Hindlimb muscle (tissue), 1 donor: ENCODE measurements at regions not wholly inside any gene's neighbourhood (a gene's known extent, or its start where the extent isn't known, plus 50 kb on each side); places are given as distances from the start of the nearest gene placed in this dataset.

Experiments used
- DNase-seq: peaks from one replicate; pipeline ENCODE4 v3.0.0-alpha.2; 2013

DNA sequence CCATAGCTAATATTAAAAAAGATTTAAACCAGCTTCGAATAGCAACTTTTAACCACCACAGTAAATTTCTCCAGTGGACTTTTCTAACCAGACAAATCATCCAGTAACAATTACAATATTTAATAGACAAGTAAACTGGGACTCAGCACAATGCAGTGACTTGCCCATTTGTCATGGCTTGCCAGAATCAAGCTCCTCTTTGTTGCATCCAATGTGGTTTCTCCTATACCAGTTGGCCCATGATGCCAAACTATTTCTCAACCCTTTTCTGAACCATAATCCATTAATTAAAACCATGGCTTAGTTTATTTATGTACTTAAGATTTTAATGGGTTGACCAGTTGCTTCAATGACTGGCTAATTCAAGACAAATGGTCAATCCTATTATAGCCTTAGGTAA lies 64.4 kb downstream of the DIO2 start:
- DNase-seq: no peak

DNA sequence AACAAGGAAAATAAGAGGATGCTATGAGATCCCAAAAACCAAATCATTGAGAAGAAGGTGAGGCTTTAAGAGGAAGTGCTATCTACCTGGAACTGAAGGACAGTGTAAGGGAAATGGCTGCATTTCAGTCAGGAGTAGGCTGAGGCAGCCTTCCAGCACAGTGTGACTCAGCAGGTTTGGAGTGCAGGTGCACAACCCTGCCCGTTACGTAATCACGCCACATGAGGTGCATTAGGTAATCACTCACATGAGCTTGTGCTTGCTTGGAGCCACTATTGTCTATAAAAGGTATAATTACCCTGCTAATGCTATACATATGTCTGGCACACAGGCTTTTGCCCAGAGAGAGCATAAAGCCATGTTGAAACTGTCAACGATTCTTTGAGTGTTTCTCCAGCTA lies 74.9 kb downstream of the DIO2 start:
- no peak for DNase-seq

DNA sequence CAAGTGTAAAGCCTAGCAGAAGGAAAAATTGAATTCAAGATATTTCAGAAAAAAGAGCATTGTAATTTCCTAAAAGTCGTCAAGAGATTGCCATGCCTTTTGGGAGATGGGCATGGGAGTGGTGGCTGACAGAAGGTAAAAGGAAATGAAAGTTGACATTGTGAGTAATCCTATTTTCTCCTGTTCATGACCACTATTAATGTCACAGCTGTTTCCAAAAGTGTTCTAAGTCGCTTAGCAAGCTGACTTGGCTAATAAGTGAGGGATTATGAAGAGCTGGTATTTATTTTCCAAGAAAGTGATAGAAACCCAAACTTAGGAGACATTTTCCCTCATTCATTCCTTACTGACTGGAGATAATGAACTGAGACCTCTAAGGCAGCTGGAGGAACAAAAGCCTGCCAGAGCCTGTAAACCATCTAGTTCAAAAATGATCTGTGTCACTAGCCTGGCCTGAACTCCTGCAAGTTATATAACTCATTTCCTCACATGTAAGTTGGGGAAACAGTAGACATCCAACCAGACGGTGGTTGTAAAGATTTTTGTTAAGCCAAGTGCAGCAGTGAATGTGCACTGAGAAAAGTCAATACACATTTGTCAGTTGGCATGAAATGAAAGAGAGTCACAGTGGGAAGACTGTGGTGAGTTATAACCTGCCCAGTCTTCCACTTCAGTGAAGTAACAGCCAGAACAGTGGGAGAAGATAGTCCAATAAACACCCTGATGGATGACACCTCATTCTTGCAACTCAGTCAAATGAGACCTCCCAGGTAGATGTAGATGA lies 75.8 kb downstream of the DIO2 start:
- no peak for DNase-seq

DNA sequence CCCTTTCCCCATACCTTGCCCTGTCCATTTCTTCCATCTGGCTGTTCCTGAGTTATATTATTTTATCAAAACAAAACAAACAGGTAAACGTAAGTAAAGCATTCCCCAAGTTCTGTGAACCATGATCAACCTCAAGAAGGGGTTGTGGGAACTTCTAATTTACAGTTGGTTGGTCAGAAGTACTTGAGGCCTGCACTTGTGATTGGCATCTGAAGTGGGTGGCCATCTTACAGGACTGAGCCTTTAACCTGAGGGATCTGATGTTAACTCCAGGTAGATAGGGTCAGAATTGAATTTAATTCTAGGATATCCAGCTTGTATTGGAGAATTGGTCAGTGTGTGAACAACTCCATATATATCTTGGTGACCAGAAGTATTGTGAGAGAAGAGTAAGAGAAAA lies 77.0 kb downstream of the DIO2 start:
- DNase-seq: no peak

DNA sequence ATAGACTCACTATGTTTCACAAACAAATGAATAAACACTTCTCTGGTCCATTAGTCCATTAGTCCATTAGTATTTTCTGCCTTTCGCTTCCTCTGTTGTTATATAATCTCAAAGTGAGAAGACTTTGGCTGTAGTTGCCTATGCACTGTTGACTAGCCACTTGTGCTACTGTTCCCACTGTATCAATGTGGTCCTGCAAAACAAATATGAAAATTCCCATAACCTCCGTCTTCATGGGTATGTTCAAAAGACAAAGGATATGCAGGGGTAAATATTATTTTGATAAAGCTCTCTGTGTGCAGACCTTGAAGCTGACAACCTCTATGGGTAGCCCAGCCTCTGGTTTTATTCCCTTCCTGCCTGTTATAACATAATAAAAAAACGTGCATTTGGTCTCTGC lies 77.8 kb downstream of the DIO2 start:
- no peak for DNase-seq

DNA sequence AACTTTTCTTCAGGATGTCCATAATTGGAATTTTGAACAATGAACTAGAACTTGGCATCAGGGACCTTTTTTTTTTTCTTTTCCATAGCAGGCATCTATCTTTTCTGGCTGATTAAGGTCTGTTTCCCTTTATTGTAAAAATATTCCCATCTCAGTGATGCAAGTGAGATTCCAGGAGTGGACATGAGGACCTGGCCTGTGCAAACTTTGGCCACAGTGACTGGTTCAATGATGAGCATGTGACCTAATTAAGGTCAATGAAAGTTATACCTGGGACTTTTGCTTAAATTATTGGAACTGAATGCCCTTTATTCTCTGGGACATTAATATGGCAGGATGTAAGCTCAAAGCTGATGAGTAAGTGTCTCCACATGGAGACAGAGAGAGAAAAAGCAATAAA lies 83.8 kb downstream of the DIO2 start:
- no peak for DNase-seq

DNA sequence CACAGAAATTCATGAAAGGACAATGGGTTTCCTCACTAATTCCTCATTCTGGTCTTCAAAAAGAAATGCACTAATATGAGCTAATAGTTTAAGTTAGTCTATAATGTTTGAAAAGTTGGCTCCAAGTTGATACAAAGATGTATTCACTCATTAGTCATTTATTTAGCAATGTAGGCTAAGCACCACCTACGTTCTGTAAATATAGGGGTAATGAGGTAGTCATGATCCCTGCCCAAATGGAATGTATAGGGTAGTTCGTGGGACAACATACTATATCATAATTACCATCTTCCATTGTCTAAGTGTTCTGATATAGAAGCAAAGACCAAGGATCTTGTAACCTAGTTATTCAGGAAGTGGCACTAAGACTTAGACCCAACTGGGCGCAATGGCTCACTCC lies 86.5 kb downstream of the DIO2 start:
- no peak for DNase-seq

DNA sequence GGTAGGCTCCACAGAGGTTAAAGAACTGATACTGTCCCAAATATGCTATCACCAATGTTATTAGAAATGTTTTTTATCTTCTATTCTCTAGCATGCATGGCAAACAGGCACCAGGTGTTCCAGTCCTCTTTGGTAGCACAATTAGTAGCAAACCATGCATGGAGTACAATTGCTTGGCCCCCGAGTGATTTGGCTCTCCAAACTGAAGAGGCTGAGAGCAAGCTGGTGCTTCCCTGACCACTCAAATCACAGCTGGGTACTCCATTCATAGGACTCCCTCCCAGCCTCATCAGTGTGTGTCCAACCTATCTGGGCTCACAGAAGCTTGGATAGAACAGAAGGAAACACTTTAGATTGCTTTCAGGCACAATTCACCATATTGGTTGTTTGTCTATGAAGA lies 93.4 kb downstream of the DIO2 start:
- no peak for DNase-seq

DNA sequence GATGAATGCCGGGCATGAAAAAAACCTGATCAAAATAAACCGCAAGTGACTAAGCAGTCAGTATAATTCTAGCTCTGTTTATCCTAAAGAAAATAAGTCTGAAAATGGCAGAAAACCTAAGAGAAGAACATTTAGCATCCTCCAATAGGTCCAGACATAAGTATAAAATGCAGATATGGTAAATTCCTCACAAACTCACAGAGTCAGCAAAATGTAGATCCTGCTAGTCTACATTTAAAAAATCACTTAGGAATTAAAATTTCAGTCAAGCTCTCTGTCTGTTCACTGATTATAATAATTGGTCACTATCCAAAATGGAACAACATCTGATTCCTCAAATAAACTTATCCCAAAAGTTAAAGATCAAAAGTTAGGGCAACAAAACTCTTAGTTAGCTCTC lies 95.1 kb downstream of the DIO2 start:
- no peak for DNase-seq

DNA sequence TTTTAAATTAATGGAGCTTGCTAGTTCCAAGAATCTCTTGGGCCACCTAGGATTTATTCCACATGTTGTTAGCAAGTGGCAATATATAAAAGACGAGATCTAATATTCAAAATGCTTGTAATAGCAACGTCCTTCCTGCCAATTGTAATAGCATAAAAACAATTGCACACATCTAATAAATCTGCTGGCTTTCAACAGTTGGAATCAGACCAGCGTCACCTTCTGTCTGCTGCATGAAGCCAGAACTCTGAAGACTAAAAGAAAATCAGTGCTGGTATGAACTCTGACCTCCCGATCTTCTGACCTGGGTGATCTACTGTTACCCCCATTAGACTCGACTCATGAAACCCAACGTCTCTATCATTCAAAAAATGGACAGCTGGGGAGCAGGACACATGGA lies 100.6 kb downstream of the DIO2 start:
- DNase-seq: no peak

DNA sequence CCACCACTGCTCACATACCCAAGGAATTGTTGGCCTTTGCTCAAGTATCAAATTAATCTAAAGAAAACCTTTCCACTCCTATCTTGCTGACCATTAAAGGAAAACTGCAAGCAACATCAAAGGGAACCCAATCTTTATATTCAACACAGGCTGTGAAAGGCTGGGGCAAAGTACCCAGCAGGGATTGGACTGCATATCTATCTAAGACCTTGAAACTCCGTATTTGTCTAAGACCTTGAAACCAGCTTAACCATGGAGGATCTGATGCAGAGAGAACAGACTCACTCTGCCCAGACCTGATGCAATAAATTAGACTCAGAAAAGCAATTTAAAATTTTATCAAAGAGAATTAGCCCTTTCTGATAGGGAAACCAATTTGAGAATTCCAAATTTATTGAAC lies 102.2 kb downstream of the DIO2 start:
- DNase-seq: no peak

DNA sequence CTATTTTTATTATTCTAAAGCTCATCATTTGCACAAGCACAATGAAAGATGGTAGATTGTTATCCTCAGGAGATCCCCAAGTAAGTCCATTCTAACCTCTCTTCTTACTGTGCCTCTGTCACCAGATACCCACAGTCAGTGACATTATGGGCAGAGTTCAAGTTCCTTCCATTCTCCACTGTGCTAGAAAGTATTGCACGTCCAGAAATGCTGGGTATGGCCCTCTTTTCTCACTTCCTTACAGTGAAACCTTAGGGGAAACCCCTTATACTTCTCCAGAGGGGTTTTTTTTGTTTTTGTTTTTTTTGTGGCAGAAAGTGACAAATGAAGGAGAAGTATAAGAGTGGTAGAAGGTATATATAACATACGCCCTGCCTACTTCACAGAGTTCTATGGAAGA lies 102.9 kb downstream of the DIO2 start:
- DNase-seq: no peak

DNA sequence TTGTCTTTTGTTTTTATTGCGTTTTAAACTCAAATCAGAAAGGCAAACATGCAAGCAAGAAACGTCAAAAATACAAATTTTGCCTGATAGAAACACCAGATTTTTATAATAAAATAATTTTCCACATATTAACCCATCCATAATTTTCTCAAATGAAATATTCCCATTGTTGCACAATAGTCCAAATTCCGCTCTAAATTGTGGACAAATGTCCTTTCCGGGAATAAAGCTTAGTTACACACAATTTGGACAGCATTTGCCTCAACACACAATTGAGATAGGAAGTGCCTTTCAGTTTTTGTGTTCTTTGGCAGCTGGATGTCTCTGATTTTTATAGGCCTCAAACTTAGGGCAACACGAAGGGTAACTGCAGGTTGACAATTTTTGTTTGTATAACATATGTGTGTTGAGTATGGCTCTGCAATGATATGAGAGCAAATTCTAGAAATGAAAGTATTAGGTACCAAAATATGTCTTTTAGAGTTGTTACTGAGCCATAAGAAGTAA lies 105.8 kb downstream of the DIO2 start:
- no peak for DNase-seq

DNA sequence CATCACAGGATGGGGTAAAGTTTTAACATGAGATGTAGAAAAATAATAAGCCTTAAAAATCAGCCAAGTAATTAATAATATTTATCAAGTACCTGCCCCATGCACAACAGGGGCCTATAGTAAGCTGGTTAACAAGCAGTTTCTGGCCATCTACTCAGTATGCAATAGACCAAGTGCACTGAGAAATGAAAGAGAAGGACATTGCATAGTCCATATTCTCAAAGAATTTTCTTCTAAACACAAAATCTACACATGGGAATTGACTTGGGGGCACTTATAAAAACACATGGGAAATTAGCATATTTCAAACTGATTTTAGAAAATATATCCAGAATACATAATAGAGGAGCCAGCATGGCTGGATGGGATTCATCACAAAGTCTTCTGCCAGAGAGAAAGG lies 109.5 kb downstream of the DIO2 start:
- DNase-seq: no peak

DNA sequence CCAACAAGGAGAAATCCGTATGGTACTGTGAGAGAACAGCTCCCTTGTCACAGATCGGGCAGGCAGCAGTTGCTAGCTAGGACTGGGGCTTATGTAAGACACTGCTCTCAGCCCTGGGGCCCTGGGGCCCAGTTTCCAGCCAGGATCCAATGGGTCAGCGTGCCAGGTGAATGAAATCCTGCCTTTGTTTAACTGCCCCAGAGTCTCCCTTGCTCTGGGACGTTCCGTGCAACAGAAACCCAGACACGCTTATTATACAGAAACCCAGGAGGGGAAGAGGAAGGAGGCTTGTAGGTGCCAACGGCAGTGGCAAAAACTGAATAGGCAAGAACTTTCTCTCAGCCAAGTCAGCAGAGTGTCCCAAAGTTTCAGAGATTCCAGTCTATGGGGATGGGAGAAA lies 110.6 kb downstream of the DIO2 start:
- no peak for DNase-seq

DNA sequence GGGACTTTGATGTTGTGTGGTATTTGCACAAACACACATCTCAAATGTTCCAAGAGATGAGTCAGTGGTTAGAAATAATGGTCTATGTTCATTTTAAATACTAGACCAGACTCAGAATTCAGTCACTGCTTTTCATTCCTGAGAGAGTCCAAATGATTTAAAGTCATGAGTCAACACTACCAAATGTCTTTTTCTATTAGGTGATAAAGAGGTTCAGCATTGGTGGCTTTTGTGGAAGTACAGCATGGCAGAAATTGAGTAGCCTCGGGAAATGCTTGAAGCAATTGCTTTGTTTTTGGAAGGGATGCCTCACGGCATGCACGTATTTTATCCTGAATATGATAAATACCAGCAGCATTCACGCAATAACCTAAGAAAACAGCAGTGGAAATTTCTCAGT lies 115.7 kb downstream of the DIO2 start:
- no peak for DNase-seq

DNA sequence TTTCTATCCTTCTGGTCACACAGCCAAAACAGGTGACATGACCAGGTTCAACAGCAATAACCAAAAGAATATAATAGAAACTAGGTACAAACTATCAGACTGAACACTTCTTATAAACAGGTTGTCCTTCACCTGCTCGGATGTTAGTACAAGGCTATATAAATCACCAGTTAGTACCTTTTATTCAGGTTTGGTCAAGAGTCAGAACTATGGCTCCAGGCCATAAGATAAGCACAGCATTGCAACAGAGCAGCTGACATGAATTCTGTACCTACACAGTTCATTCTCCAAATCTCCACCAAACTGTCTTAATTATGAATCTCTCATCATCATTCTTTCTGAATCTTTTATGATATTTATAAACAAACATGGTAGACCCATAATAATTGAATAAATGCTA lies 123.9 kb downstream of the DIO2 start:
- no peak for DNase-seq

DNA sequence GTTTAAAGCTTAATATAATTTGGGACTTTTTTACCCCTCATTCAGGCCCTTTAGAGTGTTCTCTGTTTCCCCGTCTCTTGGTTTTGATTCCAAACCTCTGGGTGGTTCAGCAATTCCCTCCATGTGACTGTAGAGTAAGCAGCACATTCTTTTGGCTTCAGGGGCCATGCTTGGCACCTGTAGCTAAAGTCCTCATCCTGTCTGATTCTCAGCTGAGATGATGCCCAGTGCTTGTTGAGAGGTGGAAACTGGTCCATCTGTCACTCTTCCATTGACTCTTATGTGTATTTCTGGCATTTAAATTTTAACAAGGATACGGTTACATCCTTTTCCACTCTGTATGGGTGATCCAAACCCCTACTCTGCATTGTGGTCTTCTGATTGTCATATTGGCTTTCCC lies 127.1 kb downstream of the DIO2 start:
- no peak for DNase-seq

DNA sequence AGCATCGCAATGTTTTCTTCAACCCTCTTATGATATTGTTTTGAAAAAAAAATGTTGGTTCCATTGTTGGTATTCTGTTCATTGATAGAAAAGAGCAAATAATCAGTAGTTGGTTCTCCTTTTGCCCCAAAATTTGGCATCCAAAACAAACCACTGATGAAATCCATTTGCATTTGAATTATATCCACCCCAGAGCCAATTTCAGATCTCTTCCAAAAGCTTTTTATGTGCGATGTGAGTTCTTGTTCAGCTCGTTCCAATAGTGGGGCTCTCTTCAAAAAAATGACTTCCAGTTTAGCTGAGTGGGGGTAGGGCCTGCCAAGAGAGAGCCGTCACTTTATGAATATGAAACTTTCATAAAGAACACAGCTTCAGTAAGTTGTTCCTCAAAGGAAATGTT lies 130.7 kb downstream of the DIO2 start:
- DNase-seq: no peak

DNA sequence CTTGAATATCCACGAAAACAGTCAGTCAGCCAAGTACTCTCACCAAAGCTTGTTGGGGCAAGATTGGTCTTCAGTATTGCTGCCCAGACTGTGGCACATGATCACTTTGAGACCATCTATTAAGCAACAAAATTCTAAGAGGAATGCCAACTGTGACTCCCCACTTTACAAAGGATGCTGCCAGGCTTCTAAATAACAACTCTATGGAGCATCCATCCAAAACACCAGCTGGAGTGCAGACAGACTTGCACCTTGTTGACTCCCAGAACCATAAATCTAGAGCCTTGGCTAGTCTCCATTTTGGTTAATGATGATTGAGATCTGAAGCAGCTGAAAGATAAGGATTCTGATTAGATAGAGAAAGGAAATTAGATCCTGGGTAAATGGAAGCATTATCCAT lies 132.8 kb downstream of the DIO2 start:
- no peak for DNase-seq

DNA sequence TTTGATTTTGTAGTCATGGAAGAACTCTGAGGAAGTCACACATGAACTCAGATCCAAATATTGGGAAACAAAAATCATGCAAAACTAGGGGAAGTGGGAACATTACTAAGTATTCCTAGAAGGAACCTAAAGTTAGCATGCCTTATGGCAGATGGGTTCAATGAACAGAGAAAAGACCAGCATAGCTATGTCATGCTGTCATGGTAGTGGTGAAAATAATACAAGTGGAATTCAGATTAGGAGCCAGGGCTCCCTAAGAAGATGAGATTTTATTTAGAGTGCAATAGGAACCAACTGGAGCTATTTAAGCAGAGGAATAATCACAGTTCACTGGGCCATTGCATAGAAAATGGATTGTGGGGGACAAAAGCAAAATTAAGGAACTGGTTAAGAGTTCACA lies 134.0 kb downstream of the DIO2 start:
- DNase-seq: no peak

DNA sequence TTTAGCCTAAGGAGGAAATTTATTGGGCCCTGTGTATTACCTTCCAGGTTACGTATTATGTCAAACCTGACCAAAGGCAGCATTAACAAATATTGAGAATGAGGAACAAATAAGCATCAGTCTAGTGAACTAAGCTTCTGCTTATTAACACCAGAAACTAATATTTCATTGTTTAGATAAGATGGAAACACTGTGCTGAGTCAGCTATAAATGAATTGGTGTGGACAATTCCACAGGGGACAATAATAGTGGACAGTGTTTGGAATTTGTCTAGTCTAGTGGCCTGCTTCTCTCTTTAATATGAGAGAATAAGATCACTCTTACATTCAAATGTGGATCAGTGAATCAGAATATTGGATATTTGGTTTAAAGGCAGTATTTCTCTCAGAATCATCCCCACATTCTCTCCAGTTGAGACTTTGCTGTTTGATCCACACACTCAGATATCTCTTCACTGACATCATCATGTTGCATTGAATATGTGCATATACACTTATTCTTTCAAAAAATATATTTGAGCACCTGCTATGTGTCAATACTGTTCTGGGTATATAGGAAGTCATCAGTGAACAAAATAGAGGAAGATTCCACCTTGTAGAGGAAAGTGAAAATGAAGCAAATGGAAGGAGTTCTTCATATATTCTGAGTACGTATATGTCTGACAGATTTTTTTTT lies 136.3 kb downstream of the DIO2 start:
- DNase-seq: no peak

DNA sequence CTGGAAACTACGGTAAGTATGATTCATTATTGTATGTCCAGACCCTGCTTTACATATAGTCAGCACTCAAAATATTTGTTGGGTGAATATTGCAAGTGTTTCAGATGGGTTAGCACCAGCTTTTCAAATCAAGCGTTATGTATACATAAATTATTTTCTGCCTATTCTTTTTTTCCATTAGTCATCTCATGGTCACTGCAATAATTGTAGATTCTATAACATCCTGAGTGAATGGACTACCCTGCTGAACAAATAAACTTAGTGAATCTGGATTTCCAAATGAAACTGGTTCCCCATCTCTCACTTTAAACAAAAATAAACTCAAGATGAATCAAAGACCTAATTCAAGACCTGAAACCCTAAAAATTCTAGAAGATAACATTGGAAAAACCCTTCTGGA lies 152.3 kb downstream of the DIO2 start:
- no peak for DNase-seq

DNA sequence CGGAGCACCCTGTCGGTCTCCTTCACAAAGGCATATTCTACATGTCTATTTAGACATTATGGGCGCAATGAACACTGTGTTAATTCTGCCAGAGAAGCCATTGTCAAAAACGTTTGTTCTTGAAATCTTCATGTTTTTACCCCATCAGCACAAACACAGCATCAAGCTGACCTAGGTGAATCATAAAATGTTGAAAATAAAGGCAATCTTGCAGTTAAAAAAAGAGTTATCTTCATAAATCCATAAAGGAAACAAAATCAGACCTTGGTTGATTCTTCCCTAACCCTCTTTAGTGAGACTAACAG lies 154.9 kb downstream of the DIO2 start:
- DNase-seq: no peak
